ENCODE measurements at regions not wholly inside any gene's neighbourhood (a gene's known extent, or its start where the extent isn't known, plus 50 kb on each side); places are given as distances from the start of the nearest gene placed in this dataset.
"Not testable (repeated sequence)": the region's sequence is repeated elsewhere in the genome, so short reads cannot be mapped to it uniquely, and the experiment has no call there.

GRCh38 chr10:37733822-37734221, 123.6 kb downstream of the ZNF248 start:
- no peak overlapping the region for H3K27ac ChIP-seq
- DNase-seq (ENCODE audit: low read depth, low spot score), result no peak

GRCh38 chr10:37732685-37733084, 124.7 kb downstream of the ZNF248 start:
- DNase-seq (ENCODE audit: low read depth, low spot score), result no peak
- H3K27ac ChIP-seq, result no peak overlapping the region

- H3K27ac ChIP-seq, result no peak overlapping the region
Observed at GRCh38 chr10:37728830-37729229, 128.6 kb downstream of the ZNF248 start.

GRCh38 chr10:37727491-37728352, 129.7 kb downstream of the ZNF248 start:
- DNase-seq (ENCODE audit: low read depth, low spot score), result no peak
- no peak overlapping the region for H3K27ac ChIP-seq

More at GRCh38 chr10:37728830-37729229, 128.6 kb downstream of the ZNF248 start:
- no peak for DNase-seq (ENCODE audit: low read depth, low spot score)

- no peak overlapping the region for H3K27ac ChIP-seq
- DNase-seq (ENCODE audit: low read depth, low spot score), result no peak
Observed at GRCh38 chr10:37721100-37721499, 136.3 kb downstream of the ZNF248 start.

GRCh38 chr10:37718060-37718459, 139.3 kb downstream of the ZNF248 start:
- not testable (repeated sequence) for H3K27ac ChIP-seq; DNase-seq (ENCODE audit: low read depth, low spot score)

- DNase-seq (ENCODE audit: low read depth, low spot score), result no peak
- no peak overlapping the region for H3K27ac ChIP-seq
Observed at GRCh38 chr10:37713642-37714041, 143.8 kb downstream of the ZNF248 start.

- DNase-seq (ENCODE audit: low read depth, low spot score), result no peak
- no peak overlapping the region for H3K27ac ChIP-seq
Observed at GRCh38 chr10:37713132-37713501, 144.3 kb downstream of the ZNF248 start.

- DNase-seq (ENCODE audit: low read depth, low spot score), result no peak
- H3K27ac ChIP-seq, result no peak overlapping the region
Observed at GRCh38 chr10:37712489-37713131, 144.8 kb downstream of the ZNF248 start.

- DNase-seq (ENCODE audit: low read depth, low spot score), result no peak
- no peak overlapping the region for H3K27ac ChIP-seq
Observed at GRCh38 chr10:37711617-37712488, 145.6 kb downstream of the ZNF248 start.

- no peak overlapping the region for H3K27ac ChIP-seq
- no peak for DNase-seq (ENCODE audit: low read depth, low spot score)
Observed at GRCh38 chr10:37710831-37711616, 146.4 kb downstream of the ZNF248 start.

- DNase-seq (ENCODE audit: low read depth, low spot score), result no peak
- no peak overlapping the region for H3K27ac ChIP-seq
Observed at GRCh38 chr10:37707829-37708578, 149.4 kb downstream of the ZNF248 start.

- no peak overlapping the region for H3K27ac ChIP-seq
- DNase-seq (ENCODE audit: low read depth, low spot score), result no peak
Observed at GRCh38 chr10:37704566-37704965, 152.8 kb downstream of the ZNF248 start.

GRCh38 chr10:37703833-37704382, 153.5 kb downstream of the ZNF248 start:
- H3K27ac ChIP-seq, result no peak overlapping the region
- DNase-seq (ENCODE audit: low read depth, low spot score), result no peak

GRCh38 chr10:37703114-37703513, 154.3 kb downstream of the ZNF248 start:
- H3K27ac ChIP-seq, result no peak overlapping the region
- no peak for DNase-seq (ENCODE audit: low read depth, low spot score)

GRCh38 chr10:37701781-37702493, 155.5 kb downstream of the ZNF248 start:
- DNase-seq (ENCODE audit: low read depth, low spot score), result no peak
- H3K27ac ChIP-seq, result no peak overlapping the region

- H3K27ac ChIP-seq, result no peak overlapping the region
- DNase-seq (ENCODE audit: low read depth, low spot score), result no peak
Observed at GRCh38 chr10:37700886-37701780, 156.3 kb downstream of the ZNF248 start.
